Fibroblast of lung (primary cell): ENCODE measurements at regions not wholly inside any gene's neighbourhood (a gene's known extent, or its start where the extent isn't known, plus 50 kb on each side); places are given as distances from the start of the nearest gene placed in this dataset.

ENCODE experiments used
- CTCF ChIP-seq, 2 donors: IDR thresholded peaks in 1 of 2; conservative IDR thresholded peaks in 1 of 2; 1 replicate in 1 of 2; 2 replicates in 1 of 2; pipeline ENCODE4 v1.5.1; 2011 to 2012; ENCODE audit warnings: low read length in 2 of 2, control low read depth in 1 of 2, inconsistent platforms in 1 of 2, low read depth in 1 of 2, mild to moderate bottlenecking in 1 of 2
- EZH2 ChIP-seq: IDR thresholded peaks from 2 replicates; pipeline ENCODE4 v1.5.1; 2012; ENCODE audit warnings: low read length, control low read depth, mild to moderate bottlenecking; ENCODE audit errors: missing control alignments

GRCh38 chr16:59773330-59773729 is 1039.2 kb upstream of the GOT2 start:
- TF ChIP-seq CTCF (conservative IDR thresholded peaks at IDR 0.05 in 1 of 2, IDR thresholded peaks at IDR 0.05 in 1 of 2; ENCODE audit: low read depth in 1 of 2, low read length in 2 of 2): no peak
- no peak for TF ChIP-seq EZH2
